Pancreas (tissue), 10 donors: ENCODE measurements at regions not wholly inside any gene's neighbourhood (a gene's known extent, or its start where the extent isn't known, plus 50 kb on each side); places are given as distances from the start of the nearest gene placed in this dataset.

Experiments used
- ATAC-seq, 4 donors: fragments of 200-7000 bp; cut with Tn5 transposase; one replicate each; pipeline versions ENCODE4 v1.8.0 to v1.9.1; 2020; ENCODE audit warnings: mild to moderate bottlenecking in 4 of 4, moderate library complexity in 4 of 4
- DNase-seq, 6 donors: peaks; one replicate each; pipeline ENCODE4 v3.0.0-alpha.2; 2020
- FAIRE-seq: peaks from 2 replicates; lab custom pipeline; 2012; peaks lifted over from hg19 to GRCh38; lab: Jason Lieb, UNC
- H3K27ac ChIP-seq, 4 donors: fragments of 200-600 bp; sonication (generic); 1 replicate in 3 of 4; 2 replicates in 1 of 4; pipeline versions ENCODE4 v1.5.0 to v1.8.0; 2020
- H3K27me3 ChIP-seq, 4 donors: fragments of 200-600 bp; one replicate each; pipeline ENCODE4 v1.8.0; 2021
- H3K36me3 ChIP-seq, 3 donors: fragments of 200-600 bp; sonication (generic) in 1 of 3; one replicate each; pipeline versions ENCODE4 v1.5.0 to v1.8.0; 2020 to 2021
- H3K4me1 ChIP-seq, 3 donors: fragments of 200-600 bp; one replicate each; pipeline ENCODE4 v1.8.0; 2021
- H3K4me3 ChIP-seq, 4 donors: fragments of 200-600 bp; sonication (generic) in 2 of 4; one replicate each; pipeline versions ENCODE4 v1.5.0 to v1.8.0; 2020 to 2021
- H3K9me3 ChIP-seq, 4 donors: fragments of 200-600 bp; one replicate each; pipeline ENCODE4 v1.8.0; 2021
- WGBS, 2 donors: extraction: QIAGEN DNeasy Blood & Tissue Kit; methylation state at CpG; one replicate each; pipeline ENCODE4 v1.1.7; 2013; 5-methylcytosine and 5-hydroxymethylcytosine counted together
- intact Hi-C, 3 donors: fragments of 100-400 bp; cut with DNase I; formaldehyde crosslinking; loops; one replicate each; pipeline versions ENCODE4 v1.11.1 to v1.14.2; 2022
- TF ChIP-seq, protein P1 (sequence below), 4 donors: fragments of 200-600 bp; sonication (generic) in 3 of 4; IDR thresholded peaks; one replicate each; pipeline versions ENCODE4 v1.5.0 to v1.8.0; 2021; ENCODE audit warnings: antibody characterized with exemption in 4 of 4
- donor health status: healthy with polysubstance abuse.
- donor health status: DM: no; HTN: no; CAD: no; lungs with moderate emphysema.
- donor health status: DM: no; HTN: no; CAD: no.
- donor health status: control.
- donor health status: control.
- donor health status: Bipolar disorder and iron deficiency.
- donor health status: DM: yes; HTN: yes; CAD: no.
- donor health status: DM: no; HTN: no; CAD: no.
- donor health status: DM: no; HTN: no; CAD: no.
- donor health status: DM: yes; HTN: yes; CAD: no.

DNA sequence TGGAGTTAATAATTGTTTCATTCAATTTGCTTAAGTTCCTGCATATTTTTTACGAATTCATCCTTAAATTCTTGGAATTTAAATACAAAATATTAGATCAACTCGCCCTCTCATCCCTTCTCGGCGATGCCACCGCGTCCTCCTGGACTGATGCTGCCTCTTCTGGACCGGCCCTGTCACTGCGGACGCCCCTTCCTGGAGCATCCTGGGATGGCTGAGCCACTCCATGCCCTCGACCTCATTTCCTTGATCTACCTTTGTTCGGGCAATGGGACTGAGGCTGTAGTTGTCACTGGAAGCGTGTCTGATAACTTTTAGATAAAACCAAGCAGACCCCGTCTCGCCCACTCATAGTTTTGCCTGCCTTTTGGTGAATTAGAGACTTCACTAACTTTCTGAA, 283.7 kb downstream of the TEX29 start:
- DNase-seq: no peak
- H3K4me3 ChIP-seq: no peak overlapping the region
- peaks cover 0 to 6% (median 0%) of the 10 kb centered on the region in 3 donors for H3K4me1 ChIP-seq
- intact Hi-C loops: no loop called here
- no peak for FAIRE-seq
- 80 to 86% methylated on average over 14 of the region's 14 CpGs for whole genome bisulfite sequencing, 2 donors
- no peak overlapping the region for H3K27ac ChIP-seq
- H3K36me3 ChIP-seq: no peaks in the 10 kb centered on the region
- H3K27me3 ChIP-seq: no peaks in the 10 kb centered on the region
- TF ChIP-seq, protein P1, sequence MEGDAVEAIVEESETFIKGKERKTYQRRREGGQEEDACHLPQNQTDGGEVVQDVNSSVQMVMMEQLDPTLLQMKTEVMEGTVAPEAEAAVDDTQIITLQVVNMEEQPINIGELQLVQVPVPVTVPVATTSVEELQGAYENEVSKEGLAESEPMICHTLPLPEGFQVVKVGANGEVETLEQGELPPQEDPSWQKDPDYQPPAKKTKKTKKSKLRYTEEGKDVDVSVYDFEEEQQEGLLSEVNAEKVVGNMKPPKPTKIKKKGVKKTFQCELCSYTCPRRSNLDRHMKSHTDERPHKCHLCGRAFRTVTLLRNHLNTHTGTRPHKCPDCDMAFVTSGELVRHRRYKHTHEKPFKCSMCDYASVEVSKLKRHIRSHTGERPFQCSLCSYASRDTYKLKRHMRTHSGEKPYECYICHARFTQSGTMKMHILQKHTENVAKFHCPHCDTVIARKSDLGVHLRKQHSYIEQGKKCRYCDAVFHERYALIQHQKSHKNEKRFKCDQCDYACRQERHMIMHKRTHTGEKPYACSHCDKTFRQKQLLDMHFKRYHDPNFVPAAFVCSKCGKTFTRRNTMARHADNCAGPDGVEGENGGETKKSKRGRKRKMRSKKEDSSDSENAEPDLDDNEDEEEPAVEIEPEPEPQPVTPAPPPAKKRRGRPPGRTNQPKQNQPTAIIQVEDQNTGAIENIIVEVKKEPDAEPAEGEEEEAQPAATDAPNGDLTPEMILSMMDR (IDR thresholded peaks at IDR 0.05): no peak
- H3K9me3 ChIP-seq: no peaks in the 10 kb centered on the region
- no peak for ATAC-seq

DNA sequence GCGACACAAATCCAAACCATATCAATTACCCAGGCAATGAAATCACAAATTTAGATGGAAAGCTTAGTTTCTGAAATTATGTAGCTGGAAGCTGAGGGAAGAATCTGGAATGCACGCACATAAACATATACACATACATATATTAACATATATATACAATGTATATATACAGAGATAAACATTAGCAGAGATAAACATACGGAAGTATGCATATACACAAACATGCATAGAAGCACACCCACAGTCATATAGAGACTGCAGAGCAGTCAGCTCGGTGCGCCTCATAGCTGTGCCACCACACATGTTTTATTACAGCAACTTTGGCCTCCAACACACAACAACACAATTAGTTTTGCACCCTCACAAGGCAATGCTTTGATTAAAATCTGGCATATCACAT, 288.1 kb downstream of the TEX29 start:
- DNase-seq (no peak), ATAC-seq (no peak), FAIRE-seq (no peak)
- H3K36me3 ChIP-seq: no peaks in the 10 kb centered on the region
- no peak overlapping the region for H3K27ac ChIP-seq
- no peaks in the 10 kb centered on the region for H3K27me3 ChIP-seq
- TF ChIP-seq, protein P1 (IDR thresholded peaks at IDR 0.05): no peak
- H3K4me3 ChIP-seq: no peak overlapping the region
- no peaks in the 10 kb centered on the region for H3K9me3 ChIP-seq
- H3K4me1 ChIP-seq: no peaks in the 10 kb centered on the region
- intact Hi-C loops: no loop called here
- WGBS, 2 donors: 86% methylated on average over 5 of the region's 5 CpGs

DNA sequence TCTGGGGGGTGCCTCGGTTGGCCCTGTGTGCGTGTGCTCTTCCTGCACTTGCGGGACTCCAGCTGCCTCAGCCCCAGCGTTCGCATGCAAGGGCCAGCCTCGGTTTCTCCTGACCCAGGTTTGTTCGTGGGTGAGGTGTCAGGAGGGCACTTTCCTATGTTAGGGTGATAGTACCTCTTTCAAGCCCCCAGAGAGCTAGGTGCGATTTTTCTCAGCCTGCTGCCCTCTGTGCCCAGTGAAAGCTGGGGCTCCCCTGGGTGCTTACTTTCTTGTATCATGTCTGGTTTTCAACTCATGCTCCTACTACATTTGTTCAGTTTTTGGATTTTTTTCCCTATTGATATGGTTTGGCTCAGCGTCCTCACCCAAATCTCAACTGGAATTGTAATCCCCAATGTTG, 289.2 kb downstream of the TEX29 start:
- Histone ChIP-seq H3K36me3 (no peaks in the 10 kb centered on the region), H3K4me3 (no peak overlapping the region), H3K9me3 (no peaks in the 10 kb centered on the region), H3K27ac (no peak overlapping the region), H3K4me1 (peaks cover 0 to 6% (median 5%) of the 10 kb centered on the region in 3 donors), H3K27me3 (no peaks in the 10 kb centered on the region)
- DNase-seq (no peak), FAIRE-seq (no peak), ATAC-seq (no peak)
- TF ChIP-seq, protein P1 (IDR thresholded peaks at IDR 0.05): no peak
- 74 to 88% methylated on average over 9 of the region's 9 CpGs for WGBS, 2 donors
- intact Hi-C loops: no loop called here

DNA sequence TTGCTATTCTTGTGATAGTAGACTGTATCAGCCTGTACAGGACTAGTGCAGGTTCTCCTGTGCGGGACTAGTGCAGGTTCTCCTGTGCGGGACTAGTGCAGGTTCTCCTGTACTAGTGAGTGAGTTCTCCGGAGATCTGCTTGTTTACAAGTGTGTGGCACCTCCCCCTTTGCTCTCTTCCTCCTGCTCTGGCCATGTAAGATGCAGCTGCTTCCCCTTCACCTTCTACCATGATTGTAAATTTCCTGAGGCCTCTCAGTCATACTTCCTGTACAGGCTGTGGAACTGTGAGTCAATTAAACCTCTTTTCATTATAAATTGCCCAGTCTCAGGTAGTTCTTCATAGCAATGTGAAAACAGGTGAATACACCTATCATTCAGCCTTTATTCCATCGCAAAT, 289.6 kb downstream of the TEX29 start:
- no peak overlapping the region for H3K4me3 ChIP-seq
- TF ChIP-seq, protein P1 (IDR thresholded peaks at IDR 0.05): no peak
- WGBS, 2 donors: 62 to 71% methylated on average over 4 of the region's 4 CpGs
- no peak overlapping the region for H3K27ac ChIP-seq
- no peaks in the 10 kb centered on the region for H3K9me3 ChIP-seq
- ATAC-seq (no peak), FAIRE-seq (no peak), DNase-seq (no peak)
- intact Hi-C loops: no loop called here
- no peaks in the 10 kb centered on the region for H3K27me3 ChIP-seq
- peaks cover 0 to 6% (median 5%) of the 10 kb centered on the region in 3 donors for H3K4me1 ChIP-seq
- no peaks in the 10 kb centered on the region for H3K36me3 ChIP-seq

DNA sequence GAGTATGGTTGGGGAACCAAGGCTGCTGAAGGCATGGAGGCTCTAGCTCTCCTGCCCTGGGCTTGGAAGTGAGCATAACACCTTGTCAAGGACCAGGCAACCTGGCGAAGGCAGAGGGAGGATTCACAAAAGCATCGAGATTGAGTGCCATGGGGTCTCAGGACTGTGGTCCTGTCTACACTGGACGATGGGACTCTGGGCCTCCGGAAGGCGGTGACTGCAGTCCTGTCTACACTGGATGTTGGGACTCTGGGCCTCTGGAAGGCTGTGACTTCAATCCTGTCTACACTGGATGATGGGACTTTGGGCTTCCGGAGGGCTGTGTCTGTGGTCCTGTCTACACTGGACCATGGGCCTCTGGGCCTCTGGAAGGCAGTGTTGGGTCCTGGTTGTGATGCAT, 290.4 kb downstream of the TEX29 start:
- peaks cover 0 to 6% (median 5%) of the 10 kb centered on the region in 3 donors for H3K4me1 ChIP-seq
- no peak overlapping the region for H3K4me3 ChIP-seq
- TF ChIP-seq, protein P1 (IDR thresholded peaks at IDR 0.05): no peak
- FAIRE-seq (no peak), ATAC-seq (no peak), DNase-seq (no peak)
- WGBS, 2 donors: 73 to 75% methylated on average over 6 of the region's 6 CpGs
- no peaks in the 10 kb centered on the region for H3K36me3 ChIP-seq
- no peaks in the 10 kb centered on the region for H3K27me3 ChIP-seq
- no peak overlapping the region for H3K27ac ChIP-seq
- intact Hi-C loops: no loop called here
- no peaks in the 10 kb centered on the region for H3K9me3 ChIP-seq
